ENCODE measurements at regions not wholly inside any gene's neighbourhood (a gene's known extent, or its start where the extent isn't known, plus 50 kb on each side); places are given as distances from the start of the nearest gene placed in this dataset.

DNA sequence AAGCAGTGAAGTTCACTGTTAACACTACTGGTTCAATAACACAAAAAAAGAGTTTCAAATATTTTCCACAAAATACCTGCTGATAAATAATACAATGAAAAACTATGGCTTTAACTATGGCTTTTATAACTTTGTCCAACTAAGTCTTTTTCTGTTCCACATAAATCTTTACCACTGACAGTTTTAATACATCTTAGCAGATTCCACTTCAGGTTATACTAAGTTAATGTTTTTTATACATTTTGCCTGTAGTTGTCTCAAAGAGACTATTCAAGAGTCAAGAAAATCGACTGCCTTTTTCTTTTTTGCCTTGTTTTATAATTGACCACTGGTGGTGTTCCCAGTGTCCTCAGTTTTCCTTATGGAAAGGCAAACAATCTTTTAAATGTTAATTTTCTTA is 379.7 kb upstream of the PMFBP1 start:
- no peak overlapping the region for H4K5ac ChIP-seq (ENCODE audit: insufficient read length, low read depth, low read length)
- no peak overlapping the region for H2BK12ac ChIP-seq (ENCODE audit: low read depth, low read length)
- H3K9ac ChIP-seq (replicated peaks in 1 of 4; ENCODE audit: extremely low read depth in 1 of 4, low read depth in 3 of 4, low read length in 3 of 4) = no peak overlapping the region
- no peak overlapping the region for H2AFZ ChIP-seq (ENCODE audit: low read length)
- no peak overlapping the region for H2BK120ac ChIP-seq (replicated peaks; ENCODE audit: low read depth, low read length)
- H4K91ac ChIP-seq (replicated peaks; ENCODE audit: insufficient read length, low read length) = no peak overlapping the region
- H4K8ac ChIP-seq (ENCODE audit: extremely low read depth, insufficient read depth, low read length) = no peak overlapping the region
- no peak overlapping the region for H2AK5ac ChIP-seq (ENCODE audit: low read depth, low read length)
- no peak overlapping the region for H3K4me3 ChIP-seq (ENCODE audit: extremely low read depth in 1 of 4, insufficient read depth in 2 of 4, low read depth in 3 of 4, low read length in 4 of 4)
- H3K56ac ChIP-seq (replicated peaks; ENCODE audit: insufficient read length, low read depth, low read length) = no peak overlapping the region
- FAIRE-seq (no peak), DNase-seq (ENCODE audit: low read depth in 1 of 2, low spot score in 2 of 2) (no peak)
- H3K18ac ChIP-seq (ENCODE audit: extremely low read depth, low read length) = no peak overlapping the region
- no peaks in the 10 kb centered on the region for H3K9me3 ChIP-seq (ENCODE audit: insufficient read depth in 2 of 2, low read depth in 1 of 2, low read length in 1 of 2)
- H3K23me2 ChIP-seq (ENCODE audit: low read depth, low read length) = no peaks in the 10 kb centered on the region
- H3K79me1 ChIP-seq (ENCODE audit: low read depth, low read length) = no peaks in the 10 kb centered on the region
- TF ChIP-seq CEBPB (IDR thresholded peaks at IDR 0.05; ENCODE audit: low read depth, low read length) = no peak
- no peak for TF ChIP-seq TBP (IDR thresholded peaks at IDR 0.05; ENCODE audit: low read depth, low read length)
- TF ChIP-seq TEAD4 (IDR thresholded peaks at IDR 0.05; ENCODE audit: low read depth, low read length) = no peak
- no peak for TF ChIP-seq FOSL1 (IDR thresholded peaks at IDR 0.05; ENCODE audit: insufficient read depth, low read depth, low read length)
- no peak for TF ChIP-seq SP1 (IDR thresholded peaks at IDR 0.05; ENCODE audit: low read depth, low read length)
- no peak for TF ChIP-seq SIRT6 (IDR thresholded peaks at IDR 0.05; ENCODE audit: low read length)
- no peak overlapping the region for H2BK20ac ChIP-seq (ENCODE audit: low read length)
- H3K79me2 ChIP-seq (ENCODE audit: control insufficient read depth in 1 of 2, insufficient read depth in 2 of 2, low read length in 2 of 2) = no peaks in the 10 kb centered on the region
- H4K20me1 ChIP-seq (replicated peaks in 1 of 2; ENCODE audit: control insufficient read depth in 1 of 2, insufficient read depth in 2 of 2, low read length in 2 of 2) = no peaks in the 10 kb centered on the region
- no peaks in the 10 kb centered on the region for H3K4me1 ChIP-seq (replicated peaks in 1 of 4; ENCODE audit: control insufficient read depth in 3 of 4, insufficient read depth in 4 of 4, low read length in 3 of 4)
- WGBS, 2 experiments (ENCODE audit: extremely low coverage in 1 of 2, insufficient coverage in 1 of 2, insufficient read length in 1 of 2, insufficient replicate concordance in 2 of 2, low coverage in 1 of 2, low lambda C conversion rate in 2 of 2, missing lambda C conversion rate in 1 of 2) = 94% methylated on average over 1 of the region's 1 CpG; no CpG with 5 or more reads in 1 of the 2 experiments
- H3K27me3 ChIP-seq (replicated peaks in 1 of 4; ENCODE audit: control insufficient read depth in 3 of 4, extremely low read depth in 1 of 4, insufficient read depth in 3 of 4, low read length in 3 of 4) = no peaks in the 10 kb centered on the region
- H2BK5ac ChIP-seq (ENCODE audit: low read depth, low read length) = no peak overlapping the region
- CTCF ChIA-PET (ENCODE audit: partially characterized antibody) = no interaction called here
- no peak overlapping the region for H3K4me2 ChIP-seq (ENCODE audit: insufficient read depth in 1 of 2, low read depth in 2 of 2, low read length in 2 of 2)
- no peak overlapping the region for H3K4ac ChIP-seq (replicated peaks; ENCODE audit: insufficient read length, low read depth, low read length)
- no peak overlapping the region for H3K14ac ChIP-seq (ENCODE audit: insufficient read length)
- H3K27ac ChIP-seq (ENCODE audit: low read depth, low read length) = no peak overlapping the region
- H3K36me3 ChIP-seq (ENCODE audit: control insufficient read depth in 2 of 4, insufficient read depth in 4 of 4, low read length in 3 of 4) = no peaks in the 10 kb centered on the region
- H3K23ac ChIP-seq (ENCODE audit: insufficient read length) = no peak overlapping the region
- POLR2A ChIA-PET (ENCODE audit: partially characterized antibody) = no interaction called here
- H2BK15ac ChIP-seq (ENCODE audit: low read length) = no peak overlapping the region
